ENCODE measurements at regions not wholly inside any gene's neighbourhood (a gene's known extent, or its start where the extent isn't known, plus 50 kb on each side); places are given as distances from the start of the nearest gene placed in this dataset.

DNA sequence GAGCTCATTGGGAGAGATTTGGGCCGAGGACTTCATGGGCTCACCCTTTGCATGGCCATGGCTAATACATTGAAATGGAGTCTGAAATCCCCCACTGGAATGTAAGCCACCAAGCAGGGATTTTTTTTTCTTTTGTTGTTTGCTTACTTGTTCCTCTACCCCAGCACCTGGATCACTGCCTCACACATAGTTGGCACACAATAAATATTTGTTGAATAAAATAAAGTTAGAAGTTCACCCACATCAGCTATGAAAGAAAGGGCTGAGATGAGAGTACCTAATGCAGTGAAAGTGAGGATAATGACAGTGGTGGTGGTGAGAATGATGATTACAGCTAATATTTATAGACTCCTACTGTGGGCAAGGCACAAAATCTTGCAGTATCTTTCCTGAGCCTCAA is 98.1 kb upstream of the ANXA1 start:
- Histone ChIP-seq H3K4me1 (no peaks in the 10 kb centered on the region), H3K27me3 (replicated peaks; ENCODE audit: control insufficient read depth, insufficient read depth, low read length) (no peaks in the 10 kb centered on the region), H3K4me3 (ENCODE audit: low read depth, low read length) (no peak overlapping the region), H3K9me3 (no peaks in the 10 kb centered on the region), H3K36me3 (ENCODE audit: control insufficient read depth, insufficient read depth, low read length) (no peaks in the 10 kb centered on the region)
- DNase-seq, result no peak
- TF ChIP-seq, protein P1, sequence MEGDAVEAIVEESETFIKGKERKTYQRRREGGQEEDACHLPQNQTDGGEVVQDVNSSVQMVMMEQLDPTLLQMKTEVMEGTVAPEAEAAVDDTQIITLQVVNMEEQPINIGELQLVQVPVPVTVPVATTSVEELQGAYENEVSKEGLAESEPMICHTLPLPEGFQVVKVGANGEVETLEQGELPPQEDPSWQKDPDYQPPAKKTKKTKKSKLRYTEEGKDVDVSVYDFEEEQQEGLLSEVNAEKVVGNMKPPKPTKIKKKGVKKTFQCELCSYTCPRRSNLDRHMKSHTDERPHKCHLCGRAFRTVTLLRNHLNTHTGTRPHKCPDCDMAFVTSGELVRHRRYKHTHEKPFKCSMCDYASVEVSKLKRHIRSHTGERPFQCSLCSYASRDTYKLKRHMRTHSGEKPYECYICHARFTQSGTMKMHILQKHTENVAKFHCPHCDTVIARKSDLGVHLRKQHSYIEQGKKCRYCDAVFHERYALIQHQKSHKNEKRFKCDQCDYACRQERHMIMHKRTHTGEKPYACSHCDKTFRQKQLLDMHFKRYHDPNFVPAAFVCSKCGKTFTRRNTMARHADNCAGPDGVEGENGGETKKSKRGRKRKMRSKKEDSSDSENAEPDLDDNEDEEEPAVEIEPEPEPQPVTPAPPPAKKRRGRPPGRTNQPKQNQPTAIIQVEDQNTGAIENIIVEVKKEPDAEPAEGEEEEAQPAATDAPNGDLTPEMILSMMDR (IDR thresholded peaks at IDR 0.05; ENCODE audit: insufficient read depth in 1 of 2, low read depth in 1 of 2, low read length in 1 of 2, severe bottlenecking in 1 of 2, unreplicated experiment in 1 of 2), result no peak
- ChIA-PET CTCF (no interaction called here), POLR2A (no interaction called here)
- intact Hi-C loops (cut with micrococcal nuclease; ENCODE audit: unreplicated experiment), result no loop called here
- Mint-ChIP-seq H3K4me1 (ENCODE audit: low read depth, unreplicated experiment) (no peaks in the 10 kb centered on the region), H3K27me3 (ENCODE audit: insufficient read depth, unreplicated experiment) (peaks cover 2% of the 10 kb centered on the region), H3K27ac (ENCODE audit: unreplicated experiment) (no peak overlapping the region), H3K4me3 (ENCODE audit: unreplicated experiment) (no peak overlapping the region), H3K9me3 (ENCODE audit: unreplicated experiment) (no peaks in the 10 kb centered on the region), H3K36me3 (ENCODE audit: insufficient read depth, unreplicated experiment) (no peaks in the 10 kb centered on the region)
- BruUV-seq (replicated peaks), result no TSS peak

- Histone ChIP-seq H3K27me3 (replicated peaks; ENCODE audit: control insufficient read depth, insufficient read depth, low read length) (no peaks in the 10 kb centered on the region), H3K4me3 (ENCODE audit: low read depth, low read length) (no peak overlapping the region), H3K36me3 (ENCODE audit: control insufficient read depth, insufficient read depth, low read length) (no peaks in the 10 kb centered on the region), H3K4me1 (no peaks in the 10 kb centered on the region), H3K9me3 (no peaks in the 10 kb centered on the region)
- no peak for DNase-seq
- no peak overlapping the region for H3K4me3 Mint-ChIP-seq (ENCODE audit: unreplicated experiment)
- H3K27me3 Mint-ChIP-seq (ENCODE audit: insufficient read depth, unreplicated experiment), result peaks cover 2% of the 10 kb centered on the region
- H3K9me3 Mint-ChIP-seq (ENCODE audit: unreplicated experiment), result no peaks in the 10 kb centered on the region
- no peaks in the 10 kb centered on the region for H3K4me1 Mint-ChIP-seq (ENCODE audit: low read depth, unreplicated experiment)
- no TSS peak for BruUV-seq (replicated peaks)
- H3K27ac Mint-ChIP-seq (ENCODE audit: unreplicated experiment), result no peak overlapping the region
- ChIA-PET POLR2A (no interaction called here), CTCF (interaction anchor here (0.6 kb wide), 1 partner anchor 103 kb away, joined by 4 read pairs; no protein-coding TSS in a partner anchor)
- no peaks in the 10 kb centered on the region for H3K36me3 Mint-ChIP-seq (ENCODE audit: insufficient read depth, unreplicated experiment)
- intact Hi-C loops (cut with micrococcal nuclease; ENCODE audit: unreplicated experiment), result no loop called here
- TF ChIP-seq, protein P1 (IDR thresholded peaks at IDR 0.05; ENCODE audit: insufficient read depth in 1 of 2, low read depth in 1 of 2, low read length in 1 of 2, severe bottlenecking in 1 of 2, unreplicated experiment in 1 of 2), result no peak
Observed at GRCh38 chr9:73050887-73051550, 98.2 kb upstream of the ALDH1A1 start.

- Mint-ChIP-seq H3K9me3 (ENCODE audit: unreplicated experiment) (no peaks in the 10 kb centered on the region), H3K27me3 (ENCODE audit: insufficient read depth, unreplicated experiment) (peaks cover 2% of the 10 kb centered on the region), H3K4me1 (ENCODE audit: low read depth, unreplicated experiment) (no peaks in the 10 kb centered on the region), H3K27ac (ENCODE audit: unreplicated experiment) (no peak overlapping the region), H3K36me3 (ENCODE audit: insufficient read depth, unreplicated experiment) (no peaks in the 10 kb centered on the region), H3K4me3 (ENCODE audit: unreplicated experiment) (no peak overlapping the region)
- no TSS peak for BruUV-seq (replicated peaks)
- Histone ChIP-seq H3K27me3 (replicated peaks; ENCODE audit: control insufficient read depth, insufficient read depth, low read length) (no peaks in the 10 kb centered on the region), H3K9me3 (no peaks in the 10 kb centered on the region), H3K36me3 (ENCODE audit: control insufficient read depth, insufficient read depth, low read length) (no peaks in the 10 kb centered on the region), H3K4me1 (no peaks in the 10 kb centered on the region), H3K4me3 (ENCODE audit: low read depth, low read length) (no peak overlapping the region)
- ChIA-PET CTCF (no interaction called here), POLR2A (no interaction called here)
- DNase-seq, result no peak
- TF ChIP-seq, protein P1 (IDR thresholded peaks at IDR 0.05; ENCODE audit: insufficient read depth in 1 of 2, low read depth in 1 of 2, low read length in 1 of 2, severe bottlenecking in 1 of 2, unreplicated experiment in 1 of 2), result no peak
- intact Hi-C loops (cut with micrococcal nuclease; ENCODE audit: unreplicated experiment), result no loop called here
Observed at GRCh38 chr9:73050065-73050816, 97.4 kb upstream of the ALDH1A1 start.

Data from Caco-2 (cell line).